ENCODE measurements at regions not wholly inside any gene's neighbourhood (a gene's known extent, or its start where the extent isn't known, plus 50 kb on each side); places are given as distances from the start of the nearest gene placed in this dataset.
"Not testable (repeated sequence)": the region's sequence is repeated elsewhere in the genome, so short reads cannot be mapped to it uniquely, and the experiment has no call there.

GRCh38 chr1:219863816-219864215 is 64.5 kb downstream of the SLC30A10 start:
- not testable (repeated sequence) for DNase-seq

- DNase-seq, result no peak
These were observed 66.0 kb downstream of the SLC30A10 start for GRCh38 chr1:219862366-219862765.

DNA sequence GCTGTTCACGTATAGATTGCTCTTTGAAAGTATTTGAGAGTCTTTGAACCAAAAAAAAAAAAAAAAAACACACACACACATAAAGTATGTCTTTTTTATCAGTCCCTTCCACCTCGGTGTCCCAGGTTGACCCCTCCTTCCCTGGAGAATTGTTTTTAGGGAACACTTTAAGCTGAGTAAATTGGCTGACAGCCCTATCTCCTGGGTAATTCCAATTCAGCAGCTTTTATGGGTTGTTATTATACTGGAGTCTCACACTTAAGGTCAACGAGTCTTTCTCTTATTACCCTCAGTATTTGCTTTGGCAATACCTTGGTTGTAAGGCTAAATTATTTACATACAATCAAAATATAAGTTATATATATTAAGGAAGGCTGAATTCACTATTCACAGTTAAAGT is 69.4 kb downstream of the SLC30A10 start:
- DNase-seq, result no peak

DNA sequence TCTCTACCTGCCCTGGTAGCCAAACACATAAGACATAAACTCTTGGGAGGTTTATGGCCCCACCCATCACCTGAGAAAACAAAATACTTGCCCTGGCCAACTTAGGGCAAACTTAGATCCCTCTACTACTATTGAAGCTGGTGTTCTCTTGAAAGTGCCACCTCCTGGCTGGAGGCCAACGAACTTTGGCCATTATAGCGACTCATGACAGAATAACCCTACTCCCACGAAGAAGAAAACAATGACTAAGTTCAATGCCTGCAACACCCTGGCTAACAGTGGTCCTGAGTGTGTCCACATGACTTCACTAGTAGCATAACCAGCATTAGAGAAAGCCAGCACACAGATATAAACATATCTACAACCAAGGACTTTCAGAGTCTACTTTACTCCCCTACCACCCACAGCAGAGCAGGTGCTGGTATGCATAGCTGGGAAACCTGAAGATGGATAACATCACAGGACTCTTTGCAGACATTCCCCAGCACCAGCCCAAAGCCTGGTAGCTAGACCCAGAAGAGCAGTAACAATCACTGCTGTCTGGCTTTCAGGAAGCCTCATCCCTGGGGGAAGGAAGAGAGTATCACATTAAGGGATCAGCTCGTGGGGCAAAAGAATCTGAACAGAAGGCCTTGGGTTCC is 81.0 kb downstream of the SLC30A10 start:
- no peak for DNase-seq

GRCh38 chr1:219839595-219839994 is 88.8 kb downstream of the SLC30A10 start:
- DNase-seq, result not testable (repeated sequence)

GRCh38 chr1:219837994-219838294 is 90.4 kb downstream of the SLC30A10 start:
- no peak for DNase-seq

- peak; percentile 1 for DNase-seq
These were observed 90.9 kb downstream of the SLC30A10 start for GRCh38 chr1:219837274-219837993.

- no peak for DNase-seq
These were observed 93.9 kb downstream of the SLC30A10 start for GRCh38 chr1:219834314-219834917.

GRCh38 chr1:219833214-219833815 is 95.0 kb downstream of the SLC30A10 start:
- DNase-seq, result no peak

DNA sequence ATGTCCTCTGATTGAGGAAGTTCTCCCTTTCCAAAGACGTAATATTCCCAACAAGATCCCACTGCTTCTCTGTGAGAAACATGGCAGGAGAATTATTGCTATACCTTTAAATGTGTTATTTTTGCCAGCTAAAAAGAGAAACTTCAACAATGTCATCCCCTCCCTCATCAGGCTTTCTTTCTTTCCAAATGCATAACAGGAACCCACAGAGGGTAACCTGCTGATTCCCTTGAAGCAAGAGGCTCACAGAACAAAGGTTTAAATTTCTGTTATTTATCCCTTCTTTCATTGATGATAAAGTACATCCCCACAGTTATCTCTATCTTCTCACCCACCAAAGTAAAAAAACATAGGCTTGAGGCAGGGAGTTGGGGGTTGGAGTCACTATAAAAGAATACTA is 102.1 kb downstream of the SLC30A10 start:
- DNase-seq, result no peak

- DNase-seq, result no peak
These were observed 103.0 kb downstream of the SLC30A10 start for GRCh38 chr1:219825355-219825754.

DNA sequence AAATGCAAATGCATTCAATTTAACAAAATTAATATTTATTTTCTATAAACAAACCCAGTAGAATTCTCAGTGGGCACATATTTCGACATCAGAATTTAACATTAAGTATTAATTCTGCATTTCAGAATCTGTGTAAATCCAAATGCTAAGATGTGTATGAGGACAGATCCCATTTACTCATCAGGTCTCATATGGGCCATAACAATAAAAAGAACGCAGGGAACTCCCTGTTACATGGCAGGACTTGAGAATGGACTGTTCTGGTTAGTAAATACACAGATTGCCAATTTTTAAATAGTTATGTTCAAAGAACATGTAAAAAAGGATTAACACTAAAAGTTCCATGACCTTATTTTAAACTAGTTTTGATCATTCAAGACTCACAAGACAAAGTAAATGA is 104.0 kb downstream of the SLC30A10 start:
- DNase-seq, result no peak

DNA sequence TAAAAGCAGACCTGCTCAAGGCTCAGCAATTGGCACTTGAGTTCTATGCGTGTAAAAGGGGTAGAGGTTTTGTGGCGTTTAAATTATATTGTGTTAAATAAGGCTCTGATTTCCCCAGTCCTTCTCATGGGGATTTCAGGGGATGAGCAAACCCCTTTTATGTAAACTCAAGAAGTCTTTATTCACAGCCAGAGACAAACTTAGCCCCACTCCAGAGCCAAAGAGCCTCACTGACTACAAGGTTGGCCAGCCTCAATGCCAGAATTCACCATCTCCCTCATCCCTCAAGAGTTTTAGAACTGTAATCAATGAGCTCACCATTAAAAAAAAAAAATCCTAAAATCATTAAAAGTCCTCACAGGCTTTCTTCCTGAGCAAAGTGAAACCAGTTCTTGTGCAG is 107.8 kb downstream of the SLC30A10 start:
- DNase-seq, result no peak

GRCh38 chr1:219817914-219818313 is 110.4 kb downstream of the SLC30A10 start:
- no peak for DNase-seq

DNA sequence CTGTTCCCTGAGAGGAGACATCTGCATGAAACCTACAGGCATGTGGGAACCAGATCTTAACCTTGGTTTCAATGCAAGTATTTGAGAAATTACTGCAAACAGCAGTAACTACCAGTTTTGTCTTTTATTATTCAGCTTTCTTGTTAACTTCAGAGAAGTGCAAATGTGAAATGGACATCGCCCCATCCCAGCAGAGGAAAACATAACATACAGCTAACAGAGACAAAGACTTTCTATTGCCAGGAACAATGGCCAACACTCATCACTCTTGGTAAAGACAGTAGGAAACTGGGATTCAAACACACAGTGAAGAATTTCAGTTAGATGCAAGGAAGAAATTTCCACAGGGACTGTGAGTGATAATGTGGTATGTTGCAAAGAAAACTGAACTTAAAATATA is 115.1 kb downstream of the SLC30A10 start:
- DNase-seq, result no peak

- DNase-seq, result no peak
These were observed 115.7 kb downstream of the SLC30A10 start for GRCh38 chr1:219812491-219813203.

DNA sequence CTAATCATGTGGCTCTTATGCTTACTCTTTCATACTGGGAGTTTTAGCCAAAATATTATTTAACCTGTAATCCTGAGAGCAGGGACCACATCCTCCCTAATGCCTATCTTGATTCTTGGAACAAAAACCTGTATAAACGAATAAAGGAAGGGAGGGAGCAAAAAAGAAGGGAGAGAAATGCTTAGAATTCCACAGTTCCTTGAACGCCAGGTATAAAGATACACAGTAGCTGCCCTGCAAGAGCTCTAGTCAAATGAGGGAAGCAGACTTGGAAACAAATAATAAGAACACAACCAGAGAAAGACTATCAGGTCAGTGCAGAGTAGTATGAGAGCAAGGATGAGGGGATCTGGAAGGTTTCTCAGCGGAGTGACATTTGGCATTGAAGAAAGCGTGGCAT is 116.3 kb downstream of the SLC30A10 start:
- no peak for DNase-seq

- no peak for DNase-seq
These were observed 117.9 kb downstream of the SLC30A10 start for GRCh38 chr1:219810451-219810850.

DNA sequence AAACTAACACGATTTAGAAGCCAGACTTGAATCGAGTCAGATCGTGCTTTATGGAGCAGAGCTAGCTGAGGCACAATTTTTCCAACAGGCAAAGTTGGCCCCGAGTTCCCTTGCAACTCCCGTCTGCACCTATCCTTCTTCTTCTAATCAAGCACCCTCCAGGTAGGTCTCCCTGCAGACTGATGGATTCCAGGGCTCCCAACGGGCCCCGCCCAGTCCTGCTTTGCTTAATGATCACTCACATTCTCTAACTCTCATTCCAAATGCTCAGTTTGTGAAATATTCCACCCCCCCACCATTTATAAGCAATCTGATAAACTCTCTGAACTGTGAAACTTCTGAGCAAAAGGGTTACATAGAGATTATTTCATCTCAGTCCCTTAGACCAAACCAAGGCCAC is 119.6 kb downstream of the SLC30A10 start:
- no peak for DNase-seq

- no peak for DNase-seq
These were observed 121.7 kb downstream of the SLC30A10 start for GRCh38 chr1:219806642-219807041.

GRCh38 chr1:219806020-219806419 is 122.3 kb downstream of the SLC30A10 start:
- DNase-seq, result no peak

DNA sequence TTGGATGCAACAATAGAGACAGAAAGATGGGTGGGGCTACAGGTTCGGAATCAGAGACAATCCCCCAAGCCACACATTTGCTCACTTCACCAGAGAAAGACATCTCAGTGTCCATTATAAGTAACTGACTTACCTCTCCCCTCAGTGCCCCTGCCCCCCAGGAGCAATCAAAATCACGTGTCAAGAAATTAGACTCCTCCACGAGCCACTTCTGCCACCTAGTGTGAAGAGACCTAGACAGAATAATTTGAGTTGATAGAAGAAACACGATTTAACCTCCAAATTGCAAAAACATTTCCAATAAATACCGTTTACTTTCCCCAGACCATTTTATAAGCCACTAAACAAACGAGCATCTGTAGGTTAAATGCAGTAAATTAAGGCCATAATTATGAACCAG is 123.2 kb downstream of the SLC30A10 start:
- no peak for DNase-seq

- no peak for DNase-seq
These were observed 127.1 kb downstream of the SLC30A10 start for GRCh38 chr1:219801156-219801820.
